PFSK-1 (cell line): ENCODE measurements at regions not wholly inside any gene's neighbourhood (a gene's known extent, or its start where the extent isn't known, plus 50 kb on each side); places are given as distances from the start of the nearest gene placed in this dataset.

ENCODE experiments used
- FOXP2 ChIP-seq: optimal IDR thresholded peaks from 2 replicates; pipeline ENCODE3; 2011; ENCODE audit warnings: borderline replicate concordance, control low read depth, inconsistent platforms; ENCODE audit not compliant: insufficient read depth; ENCODE audit errors: extremely low read length, extremely low read depth
- POLR2AphosphoS5 ChIP-seq: IDR thresholded peaks from 2 replicates; pipeline ENCODE4 v1.6.1; 2012; ENCODE audit warnings: low read depth, mild to moderate bottlenecking, control low read depth, low read length, moderate library complexity
- SIN3A ChIP-seq: IDR thresholded peaks from 2 replicates; pipeline ENCODE4 v1.6.1; 2012; ENCODE audit warnings: mild to moderate bottlenecking, low read length, moderate library complexity, borderline replicate concordance; ENCODE audit not compliant: insufficient read depth
- TAF1 ChIP-seq: IDR thresholded peaks from 2 replicates; pipeline ENCODE4 v1.6.1; 2012; ENCODE audit warnings: low read length, control low read depth, borderline replicate concordance; ENCODE audit not compliant: insufficient read depth
- TF ChIP-seq, protein P1 (sequence below), 2 experiments: IDR thresholded peaks; 2 replicates each; pipeline versions ENCODE4 v1.6.1 to v1.8.0; 2011 to 2012; ENCODE audit warnings: low read depth in 2 of 2, low read length in 2 of 2, control low read depth in 1 of 2, inconsistent platforms in 1 of 2, mild to moderate bottlenecking in 1 of 2, moderate library complexity in 1 of 2; ENCODE audit not compliant: insufficient read depth in 1 of 2

DNA sequence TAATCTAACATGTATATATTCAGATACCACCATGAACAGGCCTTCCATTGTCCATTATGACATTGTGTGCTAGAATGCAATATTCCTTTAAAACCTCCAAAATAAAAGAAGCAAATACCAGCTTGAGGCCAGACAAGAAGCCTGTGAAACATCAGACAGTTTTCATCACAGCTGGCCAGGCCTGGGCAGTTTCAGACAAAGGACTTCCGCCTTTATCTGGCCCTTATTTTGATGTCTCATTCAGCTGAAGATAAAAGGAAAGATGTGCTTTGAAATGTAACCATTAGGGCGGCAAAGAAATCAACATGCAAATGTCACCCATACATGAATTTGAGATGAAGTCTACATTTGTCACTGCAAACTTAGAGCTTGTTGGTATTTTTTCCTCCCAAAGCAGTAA lies 737.5 kb downstream of the KCNJ2 start:
- TF ChIP-seq POLR2AphosphoS5 (no peak), SIN3A (no peak), TAF1 (no peak)

- TF ChIP-seq FOXP2 (no peak), TAF1 (no peak)
- TF ChIP-seq, protein P1, sequence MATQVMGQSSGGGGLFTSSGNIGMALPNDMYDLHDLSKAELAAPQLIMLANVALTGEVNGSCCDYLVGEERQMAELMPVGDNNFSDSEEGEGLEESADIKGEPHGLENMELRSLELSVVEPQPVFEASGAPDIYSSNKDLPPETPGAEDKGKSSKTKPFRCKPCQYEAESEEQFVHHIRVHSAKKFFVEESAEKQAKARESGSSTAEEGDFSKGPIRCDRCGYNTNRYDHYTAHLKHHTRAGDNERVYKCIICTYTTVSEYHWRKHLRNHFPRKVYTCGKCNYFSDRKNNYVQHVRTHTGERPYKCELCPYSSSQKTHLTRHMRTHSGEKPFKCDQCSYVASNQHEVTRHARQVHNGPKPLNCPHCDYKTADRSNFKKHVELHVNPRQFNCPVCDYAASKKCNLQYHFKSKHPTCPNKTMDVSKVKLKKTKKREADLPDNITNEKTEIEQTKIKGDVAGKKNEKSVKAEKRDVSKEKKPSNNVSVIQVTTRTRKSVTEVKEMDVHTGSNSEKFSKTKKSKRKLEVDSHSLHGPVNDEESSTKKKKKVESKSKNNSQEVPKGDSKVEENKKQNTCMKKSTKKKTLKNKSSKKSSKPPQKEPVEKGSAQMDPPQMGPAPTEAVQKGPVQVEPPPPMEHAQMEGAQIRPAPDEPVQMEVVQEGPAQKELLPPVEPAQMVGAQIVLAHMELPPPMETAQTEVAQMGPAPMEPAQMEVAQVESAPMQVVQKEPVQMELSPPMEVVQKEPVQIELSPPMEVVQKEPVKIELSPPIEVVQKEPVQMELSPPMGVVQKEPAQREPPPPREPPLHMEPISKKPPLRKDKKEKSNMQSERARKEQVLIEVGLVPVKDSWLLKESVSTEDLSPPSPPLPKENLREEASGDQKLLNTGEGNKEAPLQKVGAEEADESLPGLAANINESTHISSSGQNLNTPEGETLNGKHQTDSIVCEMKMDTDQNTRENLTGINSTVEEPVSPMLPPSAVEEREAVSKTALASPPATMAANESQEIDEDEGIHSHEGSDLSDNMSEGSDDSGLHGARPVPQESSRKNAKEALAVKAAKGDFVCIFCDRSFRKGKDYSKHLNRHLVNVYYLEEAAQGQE (IDR thresholded peaks at IDR 0.05; ENCODE audit: insufficient read depth in 1 of 2, low read depth in 2 of 2, low read length in 2 of 2) = no peak
Measured at GRCh38 chr17:70912716-70913485, 743.6 kb downstream of the KCNJ2 start.

DNA sequence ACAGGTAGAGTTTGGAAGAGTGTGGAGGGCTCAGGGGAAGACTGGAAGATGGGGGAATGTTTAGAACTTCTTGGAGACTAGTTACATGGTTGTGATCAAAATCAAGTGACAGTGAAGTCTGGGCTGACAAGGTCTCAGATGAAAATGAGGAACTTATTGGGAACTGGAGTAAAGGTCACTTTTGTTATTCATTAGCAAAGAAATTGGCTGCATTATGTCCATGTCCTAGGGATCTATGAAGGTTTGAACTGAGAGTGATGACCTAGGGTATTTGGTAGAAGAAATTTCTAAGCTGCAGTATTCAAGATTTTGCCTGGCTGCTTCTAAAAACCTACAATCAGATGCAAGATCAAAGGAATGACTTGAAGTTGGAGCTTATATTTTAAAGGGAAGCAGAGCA lies 747.1 kb downstream of the KCNJ2 start:
- no peak for TF ChIP-seq TAF1
- no peak for TF ChIP-seq SIN3A
- TF ChIP-seq FOXP2 = no peak
- TF ChIP-seq POLR2AphosphoS5 = no peak
- TF ChIP-seq, protein P1 (IDR thresholded peaks at IDR 0.05; ENCODE audit: insufficient read depth in 1 of 2, low read depth in 2 of 2, low read length in 2 of 2) = no peak

- TF ChIP-seq, protein P1 (IDR thresholded peaks at IDR 0.05; ENCODE audit: insufficient read depth in 1 of 2, low read depth in 2 of 2, low read length in 2 of 2) = no peak
- TF ChIP-seq POLR2AphosphoS5 = no peak
Measured at GRCh38 chr17:70919241-70919640, 749.9 kb downstream of the KCNJ2 start.

- no peak for TF ChIP-seq FOXP2
Measured at GRCh38 chr17:70920416-70920815, 751.1 kb downstream of the KCNJ2 start.

GRCh38 chr17:70922268-70922667 lies 752.9 kb downstream of the KCNJ2 start:
- TF ChIP-seq TAF1 (no peak), SIN3A (no peak)

DNA sequence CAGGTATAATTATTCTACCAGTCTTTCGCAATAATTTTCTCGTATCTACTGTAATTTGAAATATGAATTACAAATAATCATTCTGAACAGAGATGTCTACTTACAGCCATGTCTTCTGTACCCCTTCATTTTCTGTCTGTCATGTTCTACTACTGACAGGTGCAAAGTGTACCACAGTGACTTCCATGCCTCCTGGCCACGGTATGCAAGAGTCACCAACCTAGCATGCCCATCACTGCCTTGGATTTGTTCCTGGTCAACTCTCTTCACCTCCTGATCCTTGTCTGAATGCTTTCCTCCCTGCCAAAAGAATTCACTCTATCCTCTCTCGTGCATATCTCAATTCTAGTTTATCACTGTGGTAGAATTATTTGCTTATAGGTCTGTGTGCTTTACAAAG lies 755.4 kb downstream of the KCNJ2 start:
- TF ChIP-seq, protein P1 (IDR thresholded peaks at IDR 0.05; ENCODE audit: insufficient read depth in 1 of 2, low read depth in 2 of 2, low read length in 2 of 2) = no peak
- TF ChIP-seq FOXP2 = no peak
- TF ChIP-seq SIN3A = no peak
- no peak for TF ChIP-seq TAF1
- no peak for TF ChIP-seq POLR2AphosphoS5
